Putamen (tissue), 1 donor: ENCODE measurements at regions not wholly inside any gene's neighbourhood (a gene's known extent, or its start where the extent isn't known, plus 50 kb on each side); places are given as distances from the start of the nearest gene placed in this dataset.
"Not testable (repeated sequence)": the region's sequence is repeated elsewhere in the genome, so short reads cannot be mapped to it uniquely, and the experiment has no call there.

ENCODE experiments used
- DNase-seq: peaks from one replicate; pipeline ENCODE4 v3.0.0-alpha.2; 2016; ENCODE audit warnings: low spot score

GRCh38 chr4:111037591-111038360, 414.9 kb upstream of the PITX2 start:
- no peak for DNase-seq

- no peak for DNase-seq
Observed at GRCh38 chr4:111040904-111041303, 418.0 kb upstream of the PITX2 start.

GRCh38 chr4:111043286-111043685, 420.4 kb upstream of the PITX2 start:
- DNase-seq, result no peak

GRCh38 chr4:111045992-111046391, 423.1 kb upstream of the PITX2 start:
- DNase-seq, result no peak

GRCh38 chr4:111046811-111047210, 423.9 kb upstream of the PITX2 start:
- DNase-seq, result no peak

GRCh38 chr4:111048316-111048715, 425.4 kb upstream of the PITX2 start:
- DNase-seq, result no peak

GRCh38 chr4:111064342-111064993, 441.6 kb upstream of the PITX2 start:
- no peak for DNase-seq

- DNase-seq, result no peak
Observed at GRCh38 chr4:111066001-111066400, 443.1 kb upstream of the PITX2 start.

- DNase-seq, result no peak
Observed at GRCh38 chr4:111066447-111066846, 443.6 kb upstream of the PITX2 start.

- no peak for DNase-seq
Observed at GRCh38 chr4:111066887-111067286, 444.0 kb upstream of the PITX2 start.

GRCh38 chr4:111068883-111069282, 446.0 kb upstream of the PITX2 start:
- DNase-seq, result no peak

GRCh38 chr4:111070390-111070789, 447.5 kb upstream of the PITX2 start:
- DNase-seq, result no peak

- DNase-seq, result no peak
Observed at GRCh38 chr4:111074523-111075114, 451.7 kb upstream of the PITX2 start.

- not testable (repeated sequence) for DNase-seq
Observed at GRCh38 chr4:111076299-111076698, 453.4 kb upstream of the PITX2 start.

- no peak for DNase-seq
Observed at GRCh38 chr4:111108153-111108552, 485.3 kb upstream of the PITX2 start.

GRCh38 chr4:111113591-111113990, 490.7 kb upstream of the PITX2 start:
- no peak for DNase-seq

- DNase-seq, result no peak
Observed at GRCh38 chr4:111115881-111116280, 493.0 kb upstream of the PITX2 start.

- DNase-seq, result no peak
Observed at GRCh38 chr4:111120191-111120590, 497.3 kb upstream of the PITX2 start.

GRCh38 chr4:111126340-111126739, 503.5 kb upstream of the PITX2 start:
- no peak for DNase-seq

GRCh38 chr4:111127841-111128240, 505.0 kb upstream of the PITX2 start:
- DNase-seq, result no peak

- no peak for DNase-seq
Observed at GRCh38 chr4:111128327-111128726, 505.4 kb upstream of the PITX2 start.

GRCh38 chr4:111136438-111136837, 513.6 kb upstream of the PITX2 start:
- DNase-seq, result no peak

- no peak for DNase-seq
Observed at GRCh38 chr4:111136967-111137366, 514.1 kb upstream of the PITX2 start.
